Tibial nerve (tissue), 4 donors: ENCODE measurements at regions not wholly inside any gene's neighbourhood (a gene's known extent, or its start where the extent isn't known, plus 50 kb on each side); places are given as distances from the start of the nearest gene placed in this dataset.

Experiments used
- DNase-seq, 2 donors: peaks; one replicate each; pipeline ENCODE4 v3.0.0-alpha.2; 2019; ENCODE audit warnings: low spot score in 2 of 2
- H3K27ac ChIP-seq, 4 donors: fragments of 200-600 bp; sonication (generic) in 3 of 4; one replicate each; pipeline ENCODE4 v1.5.1; 2017 to 2019; ENCODE audit warnings: mild to moderate bottlenecking in 1 of 4
- H3K27me3 ChIP-seq, 2 donors: fragments of 200-600 bp; sonication (generic) in 1 of 2; one replicate each; pipeline versions ENCODE4 v1.5.1 to v1.6.0; 2017 to 2019
- H3K36me3 ChIP-seq, 3 donors: fragments of 200-600 bp; sonication (generic); one replicate each; pipeline ENCODE4 v1.5.1; 2018 to 2019
- H3K4me1 ChIP-seq, 4 donors: fragments of 200-600 bp; sonication (generic) in 3 of 4; one replicate each; pipeline ENCODE4 v1.5.1; 2017 to 2019
- H3K4me3 ChIP-seq, 4 donors: fragments of 200-600 bp; sonication (generic) in 3 of 4; one replicate each; pipeline ENCODE4 v1.5.1; 2017 to 2019; ENCODE audit warnings: mild to moderate bottlenecking in 1 of 4, moderate library complexity in 1 of 4
- H3K9me3 ChIP-seq, 4 donors: fragments of 200-600 bp; sonication (generic) in 3 of 4; one replicate each; pipeline ENCODE4 v1.5.1; 2017 to 2019
- CTCF ChIP-seq, 5 experiments: fragments of 200-600 bp in 3 of 5; fragments of 450-650 bp in 2 of 5; sonication (generic) in 3 of 5; IDR thresholded peaks; one replicate each; pipeline ENCODE4 v1.5.1; 2016 to 2019; ENCODE audit warnings: antibody characterized with exemption in 5 of 5, mild to moderate bottlenecking in 3 of 5, moderate library complexity in 2 of 5
- EP300 ChIP-seq, 2 donors: sonication (generic); formaldehyde crosslinking; IDR thresholded peaks; one replicate each; pipeline ENCODE4 v1.6.1; 2017; ENCODE audit warnings: antibody characterized with exemption in 2 of 2, mild to moderate bottlenecking in 1 of 2
- POLR2A ChIP-seq, 2 donors: fragments of 450-650 bp; IDR thresholded peaks; one replicate each; pipeline ENCODE4 v1.6.1; 2017; ENCODE audit warnings: antibody characterized with exemption in 2 of 2, mild to moderate bottlenecking in 2 of 2, moderate library complexity in 2 of 2
- WGBS, 2 donors: methylation state at CpG; one replicate each; pipeline ENCODE4 v1.1.5; 2018; 5-methylcytosine and 5-hydroxymethylcytosine counted together

DNA sequence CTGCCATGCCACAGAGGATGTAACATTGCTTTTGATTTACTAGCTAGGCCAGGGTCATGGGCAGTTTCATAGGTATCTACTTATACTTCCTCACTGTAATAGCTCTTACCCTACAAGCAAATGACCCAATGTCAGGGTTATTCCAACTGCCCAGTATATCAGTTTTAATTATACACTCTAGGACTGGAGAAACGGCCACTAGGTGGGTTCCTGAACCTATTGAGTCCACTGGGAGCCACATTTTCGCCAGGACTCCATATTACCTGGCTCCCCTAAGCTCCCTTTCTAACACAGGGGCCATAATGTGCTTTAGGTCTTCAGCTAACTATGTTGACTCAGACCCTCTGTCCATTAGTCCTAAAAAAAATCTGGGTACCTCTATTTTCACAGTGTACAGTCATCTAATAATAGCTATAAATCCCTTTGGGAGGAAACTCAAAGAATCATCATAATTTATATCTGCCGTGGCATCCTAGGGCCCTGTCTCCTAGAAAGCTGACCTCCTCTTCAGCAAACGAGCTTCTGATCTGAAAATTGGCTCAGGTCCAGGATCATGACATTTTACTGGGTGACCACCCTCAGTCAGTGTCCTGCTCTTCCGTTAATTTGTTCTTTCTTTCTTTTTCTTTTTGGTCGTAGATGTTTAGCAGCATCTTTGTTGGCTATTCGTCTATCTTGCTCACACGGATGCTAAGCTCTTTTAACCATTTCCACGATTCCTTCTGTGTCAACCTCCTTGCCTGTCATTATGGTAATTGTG lies 244.3 kb downstream of the FAM76B start:
- Histone ChIP-seq H3K4me1 (peaks cover 0 to 19% (median 4%) of the 10 kb centered on the region in 4 donors), H3K36me3 (no peaks in the 10 kb centered on the region), H3K27ac (peak overlapping the region in 1 of 4 donors; percentile 27), H3K4me3 (no peak overlapping the region), H3K9me3 (no peaks in the 10 kb centered on the region), H3K27me3 (no peaks in the 10 kb centered on the region)
- WGBS, 2 donors = 47 to 53% methylated on average over 9 of the region's 9 CpGs
- TF ChIP-seq EP300 (IDR thresholded peaks at IDR 0.05) (no peak), POLR2A (IDR thresholded peaks at IDR 0.05) (no peak), CTCF (IDR thresholded peaks at IDR 0.05) (no peak)
- DNase-seq = no peak

DNA sequence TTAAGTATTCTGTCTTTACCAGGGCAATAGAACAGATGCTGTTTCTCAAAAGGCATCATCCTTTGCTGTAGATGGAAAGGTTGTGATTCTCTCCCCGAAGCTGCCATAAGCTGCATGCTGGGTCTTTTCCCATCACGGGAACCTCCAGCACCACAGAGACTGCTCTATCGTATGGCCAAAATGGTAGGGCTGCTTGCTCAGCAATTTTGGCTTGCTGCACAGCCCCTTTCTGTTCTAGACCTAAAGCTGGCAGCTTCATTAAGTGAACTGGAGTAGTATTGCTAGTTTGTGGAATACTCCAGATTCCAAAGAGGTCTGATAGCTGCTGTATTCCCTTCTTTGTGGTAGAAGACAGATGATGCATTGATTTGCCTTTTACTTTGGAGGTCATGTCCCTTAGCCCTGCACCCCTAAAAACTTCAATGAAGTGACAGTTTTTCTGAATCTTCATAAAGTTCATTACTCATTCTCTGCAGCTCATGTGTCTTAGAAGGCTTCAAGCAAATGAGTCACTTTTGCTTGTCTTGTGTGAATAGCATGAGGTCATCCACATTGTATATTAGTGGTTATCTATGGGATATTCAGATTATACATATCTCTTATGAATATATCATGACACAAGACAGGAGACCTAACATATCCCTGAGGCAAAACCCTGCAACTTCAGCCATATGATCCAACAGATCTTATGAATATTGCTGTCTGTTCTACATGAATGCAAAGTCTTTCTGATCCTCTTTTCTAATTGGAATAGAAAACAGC lies 245.3 kb downstream of the FAM76B start:
- Histone ChIP-seq H3K9me3 (no peaks in the 10 kb centered on the region), H3K27me3 (no peaks in the 10 kb centered on the region), H3K4me3 (no peak overlapping the region), H3K27ac (no peak overlapping the region), H3K4me1 (peaks cover 0 to 19% (median 4%) of the 10 kb centered on the region in 4 donors), H3K36me3 (no peaks in the 10 kb centered on the region)
- 68% methylated on average over 3 of the region's 3 CpGs for WGBS, 2 donors
- no peak for DNase-seq
- no peak for TF ChIP-seq CTCF (IDR thresholded peaks at IDR 0.05)
- no peak for TF ChIP-seq EP300 (IDR thresholded peaks at IDR 0.05)
- no peak for TF ChIP-seq POLR2A (IDR thresholded peaks at IDR 0.05)

DNA sequence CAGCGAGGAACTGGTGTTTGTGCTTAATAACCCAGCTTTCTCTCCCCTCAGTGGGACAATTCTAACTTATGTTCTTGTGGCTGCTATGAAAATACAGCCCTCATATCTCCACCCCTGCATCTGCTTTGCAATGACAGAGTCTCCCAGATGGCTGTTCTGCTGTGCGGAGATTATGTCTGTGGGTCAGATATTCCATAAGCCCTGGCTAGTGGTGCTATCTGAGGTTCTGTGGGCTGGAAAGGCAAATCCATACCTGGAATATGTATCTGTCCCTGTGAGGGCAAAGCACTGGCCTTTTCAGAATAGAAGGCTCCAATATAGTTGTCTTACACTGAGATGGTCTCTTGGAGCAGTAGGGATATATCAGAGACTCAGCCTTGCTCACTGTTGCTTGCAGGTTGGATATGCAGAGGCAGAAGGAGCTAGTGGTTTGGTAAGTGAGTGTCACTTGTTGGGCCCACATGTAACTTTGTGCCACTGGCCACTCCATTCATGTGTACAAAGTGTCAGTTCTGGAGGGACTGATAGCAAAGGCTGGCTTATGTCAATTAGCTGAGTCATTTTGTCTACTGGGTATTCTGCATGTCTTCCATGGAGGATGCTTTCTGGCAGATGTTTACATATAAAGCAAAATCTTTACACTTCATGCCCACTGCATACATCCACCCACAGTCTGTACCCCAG lies 246.6 kb downstream of the FAM76B start:
- 100% methylated on average over 1 to 2 of the region's 2 CpGs for WGBS, 2 donors
- Histone ChIP-seq H3K27me3 (no peaks in the 10 kb centered on the region), H3K4me3 (no peak overlapping the region), H3K36me3 (no peaks in the 10 kb centered on the region), H3K4me1 (peaks cover 0 to 18% (median 4%) of the 10 kb centered on the region in 4 donors), H3K9me3 (no peaks in the 10 kb centered on the region), H3K27ac (no peak overlapping the region)
- DNase-seq = no peak
- TF ChIP-seq CTCF (IDR thresholded peaks at IDR 0.05) = no peak
- no peak for TF ChIP-seq POLR2A (IDR thresholded peaks at IDR 0.05)
- no peak for TF ChIP-seq EP300 (IDR thresholded peaks at IDR 0.05)

DNA sequence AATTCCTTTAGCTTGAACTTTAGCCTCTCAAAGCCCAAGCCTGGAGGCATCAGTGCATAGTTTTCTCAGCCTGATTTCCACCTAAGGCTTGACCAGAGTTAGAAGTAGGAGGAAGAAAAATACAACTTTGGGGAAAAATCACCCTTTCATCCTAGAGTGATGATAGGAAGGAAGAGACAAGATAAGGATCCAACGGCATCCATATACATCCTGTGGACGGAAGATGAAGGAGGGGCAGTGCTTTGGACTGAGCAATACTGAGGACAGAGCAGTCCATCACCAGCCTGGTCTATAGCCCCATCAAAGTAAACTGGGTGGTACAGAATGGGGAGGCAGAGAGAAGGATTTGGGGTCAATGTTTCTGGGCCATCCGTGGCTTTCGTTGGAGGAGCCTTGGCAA lies 247.9 kb downstream of the FAM76B start:
- no peak for DNase-seq

More for the DNA sequence above, 247.9 kb downstream of the FAM76B start:
- Histone ChIP-seq H3K4me3 (no peak overlapping the region), H3K27ac (no peak overlapping the region), H3K9me3 (no peaks in the 10 kb centered on the region), H3K4me1 (peaks cover 0 to 16% (median 4%) of the 10 kb centered on the region in 4 donors), H3K36me3 (no peaks in the 10 kb centered on the region), H3K27me3 (no peaks in the 10 kb centered on the region)
- WGBS, 2 donors = 87 to 95% methylated on average over 4 of the region's 4 CpGs
- TF ChIP-seq EP300 (IDR thresholded peaks at IDR 0.05) = no peak
- TF ChIP-seq CTCF (IDR thresholded peaks at IDR 0.05) = no peak
- no peak for TF ChIP-seq POLR2A (IDR thresholded peaks at IDR 0.05)
